Stimulated activated naive B cell treated with anti-CD40 and anti-IgM and Interleukin-4, amounts not matched to agents 10 μg/mL and 1 μg/mL and 100 μg/mL, for 72 hours (primary cell): ENCODE measurements at regions not wholly inside any gene's neighbourhood (a gene's known extent, or its start where the extent isn't known, plus 50 kb on each side); places are given as distances from the start of the nearest gene placed in this dataset.
A peak's percentile ranks its signal among the peaks of the same experiment; 100 is the strongest.
"Not testable (repeated sequence)": the region's sequence is repeated elsewhere in the genome, so short reads cannot be mapped to it uniquely, and the experiment has no call there.

Experiments used
- ATAC-seq, 2 donors: fragments of 150-1000 bp; cut with Tn5 transposase; replicated peaks; 2 replicates each; pipeline ENCODE4 v1.10.0; 2021; ENCODE audit warnings: moderate library complexity in 1 of 2
- DNase-seq: peaks from one replicate; pipeline ENCODE4 v3.0.0; 2021
- H3K27ac Mint-ChIP-seq: one replicate; pipeline ENCODE4 v1.8.0; 2022; ENCODE audit warnings: mild to moderate bottlenecking, mixed read lengths
- H3K27me3 Mint-ChIP-seq, 2 donors: one replicate each; pipeline ENCODE4 v1.8.0; 2022; ENCODE audit warnings: mixed read lengths in 2 of 2
- H3K36me3 Mint-ChIP-seq, 2 donors: one replicate each; pipeline ENCODE4 v1.8.0; 2022; ENCODE audit warnings: mixed read lengths in 2 of 2, mild to moderate bottlenecking in 1 of 2
- H3K4me1 Mint-ChIP-seq, 2 donors: one replicate each; pipeline ENCODE4 v1.8.0; 2022; ENCODE audit warnings: mixed read lengths in 2 of 2, mild to moderate bottlenecking in 1 of 2
- H3K4me3 Mint-ChIP-seq, 2 donors: one replicate each; pipeline ENCODE4 v1.8.0; 2022; ENCODE audit warnings: mild to moderate bottlenecking in 2 of 2, mixed read lengths in 2 of 2, moderate library complexity in 1 of 2
- H3K9me3 Mint-ChIP-seq, 2 donors: one replicate each; pipeline ENCODE4 v1.8.0; 2022; ENCODE audit warnings: mixed read lengths in 2 of 2, mild to moderate bottlenecking in 1 of 2

DNA sequence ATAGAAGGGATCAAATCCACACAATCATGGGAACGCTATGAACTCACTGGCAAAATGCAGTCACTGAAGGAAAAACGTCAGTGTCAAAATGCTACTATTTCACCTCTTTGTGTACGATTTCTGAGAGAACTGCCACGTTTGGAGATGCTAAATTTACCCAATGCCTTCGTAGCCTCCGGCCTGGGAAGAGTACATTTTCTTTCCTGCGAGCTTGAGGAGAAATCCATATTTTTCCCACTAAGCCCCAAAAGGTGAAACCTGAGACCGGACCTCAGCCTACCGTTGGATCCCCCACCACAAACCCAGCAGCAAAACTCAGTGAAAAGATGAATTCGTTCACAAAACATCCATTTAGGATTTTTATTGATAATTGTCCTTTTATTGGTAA, 131.7 kb downstream of the GPX5 start:
- H3K36me3 Mint-ChIP-seq: peaks cover 3 to 8% of the 10 kb centered on the region in 2 donors
- H3K4me1 Mint-ChIP-seq: peaks cover 19 to 25% of the 10 kb centered on the region in 2 donors
- H3K9me3 Mint-ChIP-seq: peaks cover 0 to 6% of the 10 kb centered on the region in 2 donors
- H3K27me3 Mint-ChIP-seq: peaks cover 55 to 64% of the 10 kb centered on the region in 2 donors
- H3K27ac Mint-ChIP-seq: peak overlapping the region; percentile 51
- ATAC-seq (no peak), DNase-seq (no peak)
- peak overlapping the region; percentile 82 to 84 for H3K4me3 Mint-ChIP-seq

DNA sequence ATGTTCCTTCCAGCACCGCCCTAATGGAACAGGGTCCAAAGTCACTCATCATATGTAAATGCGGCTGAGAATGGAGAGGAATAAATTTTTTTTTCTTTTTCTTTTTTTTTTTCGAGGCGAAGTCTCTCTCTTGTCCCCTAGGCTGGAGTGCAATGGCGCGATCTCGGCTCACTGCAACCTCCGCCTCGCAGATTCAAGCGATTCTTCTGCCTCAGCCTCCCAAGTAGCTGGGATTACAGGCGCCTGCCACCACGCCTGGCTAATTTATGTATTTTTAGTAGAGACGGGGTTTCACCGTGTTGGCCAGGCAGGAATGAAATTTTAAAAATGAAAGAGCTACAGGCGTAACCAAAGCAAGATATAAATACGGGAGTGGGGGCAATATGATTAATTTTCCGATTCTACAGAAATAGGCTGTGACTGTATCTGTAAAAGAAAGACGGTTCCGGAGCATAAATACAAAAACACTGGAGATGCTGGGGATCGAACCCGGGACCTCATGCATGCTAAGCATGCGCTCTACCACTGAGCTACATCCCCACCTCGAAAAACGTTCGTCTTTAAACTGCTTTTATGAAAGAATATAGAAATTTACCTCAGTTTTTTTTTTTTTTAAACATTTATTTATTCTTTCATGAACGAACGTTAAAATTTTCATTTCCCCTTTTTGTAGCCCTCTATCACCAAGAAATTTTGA, 132.2 kb downstream of the GPX5 start:
- Mint-ChIP-seq H3K4me3 (peak overlapping the region; percentile 82 to 84), H3K4me1 (peaks cover 19 to 25% of the 10 kb centered on the region in 2 donors), H3K9me3 (peaks cover 0 to 6% of the 10 kb centered on the region in 2 donors), H3K27ac (peak overlapping the region; percentile 99), H3K36me3 (peaks cover 3 to 8% of the 10 kb centered on the region in 2 donors), H3K27me3 (peaks cover 56 to 64% of the 10 kb centered on the region in 2 donors)
- DNase-seq: peak; percentile 35
- ATAC-seq: peak; percentile 96 to 97

DNA sequence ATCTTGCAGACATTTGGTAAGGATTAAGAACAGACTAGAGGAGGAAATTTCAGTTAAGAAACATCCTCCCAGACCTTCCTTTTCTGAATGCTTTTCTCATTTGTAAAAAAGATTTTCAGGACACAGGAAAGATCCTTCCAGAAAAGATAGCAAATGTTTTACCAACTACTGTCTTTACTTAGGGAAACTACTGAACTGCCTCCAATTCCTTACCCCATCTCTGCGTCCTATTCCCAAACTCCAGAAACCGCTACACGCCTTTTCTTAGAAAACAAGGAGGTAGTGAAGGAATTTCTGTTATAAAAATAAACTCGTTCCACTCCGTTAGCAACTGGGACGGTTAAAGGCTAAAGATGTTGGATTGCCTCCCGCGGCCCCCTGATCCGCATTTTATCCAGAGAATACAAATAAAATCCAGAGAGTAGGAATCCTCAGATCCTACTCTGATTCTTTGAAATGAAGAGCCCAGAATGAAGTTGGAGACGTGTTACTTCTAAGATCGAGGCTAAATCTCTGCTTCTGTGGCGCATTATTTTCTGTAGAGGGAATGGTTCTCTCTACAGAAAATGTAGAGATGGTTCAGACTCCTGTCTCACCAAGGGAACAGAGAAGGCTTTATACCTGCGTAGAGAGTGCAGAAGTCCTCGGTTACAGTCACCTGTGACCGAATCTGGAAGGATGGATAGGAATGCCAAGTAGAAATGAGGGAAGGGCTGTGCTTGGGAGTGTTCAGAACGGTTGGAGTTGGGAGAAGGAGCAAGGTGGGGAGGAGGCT, 133.0 kb downstream of the GPX5 start:
- H3K27ac Mint-ChIP-seq: peak overlapping the region; percentile 99
- H3K9me3 Mint-ChIP-seq: peaks cover 0 to 6% of the 10 kb centered on the region in 2 donors
- peak in 1 of 2 donors; percentile 31 for ATAC-seq
- peak overlapping the region; percentile 82 to 84 for H3K4me3 Mint-ChIP-seq
- DNase-seq: no peak
- H3K27me3 Mint-ChIP-seq: peaks cover 59 to 64% of the 10 kb centered on the region in 2 donors
- peaks cover 3 to 8% of the 10 kb centered on the region in 2 donors for H3K36me3 Mint-ChIP-seq
- H3K4me1 Mint-ChIP-seq: peaks cover 19 to 25% of the 10 kb centered on the region in 2 donors

DNA sequence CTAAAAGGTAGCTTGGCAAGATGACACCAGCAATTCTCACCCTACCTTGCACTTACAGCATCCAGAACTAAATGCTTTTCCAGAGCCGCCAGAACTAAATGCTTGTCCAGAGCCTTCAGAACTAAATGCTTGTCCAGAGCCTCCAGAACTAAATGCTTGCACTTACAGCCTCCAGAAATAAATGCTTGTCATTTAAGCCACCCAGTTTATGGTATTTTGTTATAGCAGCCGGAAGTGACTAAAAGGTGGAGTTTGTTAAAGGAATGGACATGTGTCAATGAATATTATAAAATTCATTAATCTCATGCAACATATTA, 133.5 kb downstream of the GPX5 start:
- Mint-ChIP-seq H3K4me1 (peaks cover 19 to 25% of the 10 kb centered on the region in 2 donors), H3K36me3 (peaks cover 3 to 8% of the 10 kb centered on the region in 2 donors), H3K9me3 (peaks cover 0 to 3% of the 10 kb centered on the region in 2 donors), H3K4me3 (peak overlapping the region in 1 of 2 donors; percentile 84), H3K27me3 (peaks cover 56 to 60% of the 10 kb centered on the region in 2 donors), H3K27ac (no peak overlapping the region)
- DNase-seq (no peak), ATAC-seq (no peak)

DNA sequence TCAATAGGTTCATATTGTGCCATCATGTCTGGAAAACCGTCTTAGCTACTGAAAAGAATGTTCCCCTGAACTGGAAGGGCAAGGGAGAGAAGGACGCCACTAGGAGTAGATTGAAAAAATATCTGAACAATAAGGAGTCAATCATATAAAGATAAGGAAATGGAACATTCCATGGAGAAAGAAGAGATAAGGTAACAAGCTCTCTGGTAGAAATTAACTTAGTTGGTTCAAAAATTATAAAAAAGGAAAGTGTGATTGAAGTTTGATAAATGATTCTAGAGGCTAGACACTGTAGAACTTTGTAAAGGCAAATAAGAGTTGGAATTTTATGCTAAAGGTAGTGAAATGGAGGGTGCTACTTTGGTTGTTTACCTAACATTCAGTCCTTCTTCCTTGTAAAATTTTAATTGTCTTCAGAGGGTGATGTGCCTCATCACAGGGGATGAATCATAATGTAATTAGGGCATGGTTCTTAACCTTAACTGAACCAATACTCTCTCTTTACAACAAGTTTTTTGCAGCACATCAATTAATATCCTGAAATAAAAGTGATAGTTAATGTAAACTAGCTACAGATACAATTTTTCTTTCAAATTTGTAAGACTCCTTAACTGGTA, 135.5 kb downstream of the GPX5 start:
- H3K36me3 Mint-ChIP-seq: peaks cover 3 to 8% of the 10 kb centered on the region in 2 donors
- DNase-seq (no peak), ATAC-seq (no peak)
- H3K4me3 Mint-ChIP-seq: no peak overlapping the region
- H3K27ac Mint-ChIP-seq: no peak overlapping the region
- H3K9me3 Mint-ChIP-seq: peaks cover 0 to 3% of the 10 kb centered on the region in 2 donors
- peaks cover 56 to 57% of the 10 kb centered on the region in 2 donors for H3K27me3 Mint-ChIP-seq
- peaks cover 19 to 25% of the 10 kb centered on the region in 2 donors for H3K4me1 Mint-ChIP-seq

DNA sequence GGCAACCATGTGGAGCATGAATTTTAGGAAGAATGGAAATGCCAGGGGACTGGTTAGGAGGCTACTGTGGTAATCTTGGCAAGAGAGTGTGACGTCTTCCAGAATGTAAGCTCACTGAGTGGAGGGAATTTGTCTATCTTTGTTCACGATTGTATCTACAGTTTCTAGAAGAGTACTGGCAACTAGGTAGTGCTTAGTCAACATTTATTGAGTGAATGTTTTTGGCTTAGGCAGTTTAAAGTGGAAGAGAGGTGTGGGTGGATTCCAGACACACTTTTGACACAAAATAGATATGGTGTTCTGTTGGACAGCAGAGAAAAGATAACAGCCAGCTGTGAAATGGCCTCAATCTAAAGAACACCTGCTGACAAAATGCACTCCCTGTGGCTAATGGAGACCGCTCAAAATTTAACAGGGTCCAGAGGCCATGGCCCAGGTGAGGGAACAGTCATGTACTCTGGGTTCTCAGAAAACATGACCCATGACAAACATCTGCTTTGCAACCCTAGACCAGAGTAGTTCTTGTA, 139.3 kb downstream of the GPX5 start:
- no peaks in the 10 kb centered on the region for H3K9me3 Mint-ChIP-seq
- no peaks in the 10 kb centered on the region for H3K36me3 Mint-ChIP-seq
- H3K27me3 Mint-ChIP-seq: peaks cover 33 to 36% of the 10 kb centered on the region in 2 donors
- DNase-seq (no peak), ATAC-seq (no peak)
- H3K4me3 Mint-ChIP-seq: no peak overlapping the region
- H3K4me1 Mint-ChIP-seq: no peaks in the 10 kb centered on the region
- no peak overlapping the region for H3K27ac Mint-ChIP-seq

DNA sequence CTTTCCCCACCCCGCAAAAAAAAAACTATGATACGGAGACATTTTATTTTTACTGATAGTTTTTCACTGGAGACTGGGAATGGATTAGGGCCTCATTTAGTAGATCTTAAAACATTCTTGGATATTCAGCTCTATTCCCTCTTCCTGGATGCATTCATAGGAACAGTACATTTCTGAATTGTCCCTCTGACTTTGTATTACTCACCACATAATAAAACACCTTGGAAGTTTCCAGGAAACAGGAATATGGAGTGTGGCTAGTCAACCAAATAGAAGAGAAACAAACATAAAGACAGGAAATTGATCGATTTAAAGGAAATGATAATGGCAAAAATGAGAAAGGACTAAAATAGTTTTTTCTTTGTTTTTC, 147.7 kb downstream of the GPX5 start:
- no peaks in the 10 kb centered on the region for H3K9me3 Mint-ChIP-seq
- H3K4me3 Mint-ChIP-seq: peak overlapping the region; percentile 76 to 80
- H3K4me1 Mint-ChIP-seq: peaks cover 2 to 17% of the 10 kb centered on the region in 2 donors
- DNase-seq (no peak), ATAC-seq (no peak)
- H3K36me3 Mint-ChIP-seq: peaks cover 3 to 4% of the 10 kb centered on the region in 2 donors
- H3K27me3 Mint-ChIP-seq: peaks cover 53 to 61% of the 10 kb centered on the region in 2 donors
- peak overlapping the region; percentile 96 for H3K27ac Mint-ChIP-seq

DNA sequence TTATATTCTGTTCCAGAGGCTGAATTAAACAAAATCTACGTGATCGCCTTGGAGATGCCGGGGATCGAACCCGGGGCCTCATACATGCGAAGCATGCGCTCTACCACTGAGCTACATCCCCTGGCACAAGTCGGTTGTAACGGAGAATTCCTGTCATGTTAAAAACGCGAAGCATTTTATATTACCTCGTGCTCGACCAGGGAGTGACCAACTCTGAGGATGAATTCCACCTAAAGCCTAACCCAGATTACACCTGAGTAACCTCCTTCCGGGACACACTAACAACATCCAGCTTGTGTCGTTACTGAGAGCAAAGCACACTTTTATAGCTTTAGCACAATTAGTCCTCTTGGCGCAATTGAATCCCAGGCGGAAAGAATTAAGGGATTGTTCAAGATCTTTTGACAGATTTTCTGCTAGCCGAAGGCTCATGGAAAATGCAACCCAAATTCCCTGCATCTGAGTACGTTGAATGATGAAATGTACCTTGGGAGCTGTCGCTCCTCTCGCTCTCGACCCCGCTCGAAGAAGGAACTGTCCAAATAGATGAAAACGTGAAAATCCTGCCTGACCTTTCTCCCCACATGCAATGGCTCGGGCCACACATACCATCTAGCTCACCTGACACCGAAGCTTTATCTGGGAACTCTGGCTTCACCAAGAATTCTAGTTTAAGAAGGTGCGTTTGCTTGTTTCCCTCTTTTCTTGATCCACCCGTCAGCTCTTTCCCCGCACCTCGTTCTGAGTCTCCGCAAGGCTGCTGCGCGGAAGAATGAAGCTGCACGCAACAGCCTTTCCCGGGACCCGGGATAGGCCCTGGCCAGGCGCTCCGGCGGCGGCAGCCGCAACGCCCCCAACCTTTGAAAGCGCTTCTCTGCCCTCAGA, 148.3 kb downstream of the GPX5 start:
- Mint-ChIP-seq H3K4me1 (peaks cover 2 to 17% of the 10 kb centered on the region in 2 donors), H3K27me3 (peaks cover 51 to 62% of the 10 kb centered on the region in 2 donors), H3K27ac (peak overlapping the region; percentile 96), H3K36me3 (peaks cover 3 to 4% of the 10 kb centered on the region in 2 donors), H3K9me3 (no peaks in the 10 kb centered on the region), H3K4me3 (peak overlapping the region; percentile 76 to 80)
- peak; percentile 53 to 79 for ATAC-seq
- peak; percentile 46 for DNase-seq

DNA sequence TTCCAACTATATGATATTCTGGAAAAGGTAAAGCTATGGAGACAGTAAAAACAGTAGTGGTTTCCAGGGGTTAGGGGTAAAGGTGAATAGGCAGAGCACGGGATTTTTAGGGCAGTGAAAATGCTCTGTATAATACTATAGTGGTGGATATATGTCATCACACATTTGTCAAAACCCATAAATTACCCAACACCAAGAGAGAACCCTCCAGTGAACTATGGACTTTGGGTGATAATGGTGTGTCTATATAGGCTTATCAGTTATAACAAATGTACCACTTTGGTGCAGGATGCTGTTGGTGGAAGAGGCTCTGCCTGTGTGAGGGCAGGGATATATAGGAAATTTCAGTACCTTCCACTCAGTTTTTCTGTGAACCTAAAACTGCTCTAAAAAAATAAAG, 149.9 kb downstream of the GPX5 start:
- Mint-ChIP-seq H3K9me3 (no peaks in the 10 kb centered on the region), H3K4me1 (peaks cover 2 to 17% of the 10 kb centered on the region in 2 donors), H3K36me3 (peaks cover 3 to 4% of the 10 kb centered on the region in 2 donors), H3K27ac (no peak overlapping the region), H3K27me3 (peaks cover 52 to 62% of the 10 kb centered on the region in 2 donors), H3K4me3 (no peak overlapping the region)
- no peak for ATAC-seq
- no peak for DNase-seq

DNA sequence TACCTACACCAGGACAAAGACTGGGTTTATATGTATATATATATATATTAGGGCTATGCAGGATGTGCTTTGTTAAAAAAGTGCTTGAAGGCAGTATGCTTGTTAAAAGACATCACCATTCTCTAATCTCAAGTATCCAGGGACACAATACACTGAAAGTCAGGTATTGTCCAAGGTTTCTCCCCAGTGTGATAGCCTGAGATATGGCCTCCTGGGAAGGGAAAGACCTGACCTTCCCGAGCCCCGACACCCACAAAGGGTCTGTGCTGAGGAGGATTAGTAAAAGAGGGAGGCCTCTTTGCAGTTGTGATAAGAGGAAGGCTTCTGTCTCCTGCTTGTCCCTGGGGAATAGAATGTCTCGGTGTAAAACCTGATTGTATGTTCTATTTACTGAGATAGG, 156.9 kb downstream of the GPX5 start:
- Mint-ChIP-seq H3K4me1 (no peaks in the 10 kb centered on the region), H3K36me3 (no peaks in the 10 kb centered on the region), H3K27ac (no peak overlapping the region), H3K27me3 (peaks cover 67 to 70% of the 10 kb centered on the region in 2 donors), H3K4me3 (no peak overlapping the region), H3K9me3 (no peaks in the 10 kb centered on the region)
- no peak for DNase-seq
- ATAC-seq: no peak

DNA sequence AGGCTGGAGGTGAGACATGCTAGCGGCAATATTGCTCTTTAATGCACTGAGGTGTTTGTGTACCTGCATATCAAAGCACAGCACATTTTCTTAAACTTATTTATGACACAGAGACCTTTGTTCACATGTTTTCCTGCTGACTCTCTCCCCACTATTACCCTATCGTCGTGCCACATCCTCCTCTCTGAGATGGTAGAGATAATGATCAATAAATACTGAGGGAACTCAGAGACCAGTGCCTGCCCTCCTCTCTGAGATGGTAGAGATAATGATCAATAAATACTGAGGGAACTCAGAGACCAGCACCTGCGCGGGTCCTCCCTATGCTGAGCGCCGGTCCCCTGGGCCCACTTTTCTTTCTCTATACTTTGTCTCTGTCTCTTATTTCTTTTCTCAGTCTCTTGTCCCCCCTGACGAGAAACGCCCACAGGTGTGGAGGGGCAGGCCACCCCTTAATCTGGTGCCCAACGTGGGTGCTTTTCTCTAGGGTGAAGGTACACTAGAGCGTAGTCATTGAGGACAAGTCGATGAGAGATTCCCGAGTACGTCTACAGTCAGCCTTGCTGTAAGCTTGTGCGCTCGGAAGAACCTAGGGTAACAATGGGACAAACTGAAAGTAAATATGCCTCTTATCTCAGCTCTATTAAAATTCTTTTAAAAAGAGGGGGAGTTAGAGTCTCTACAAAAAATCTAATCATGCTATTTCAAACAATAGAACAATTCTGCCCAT, 157.4 kb downstream of the GPX5 start:
- H3K4me1 Mint-ChIP-seq, H3K36me3 Mint-ChIP-seq, H3K4me3 Mint-ChIP-seq, H3K27ac Mint-ChIP-seq, DNase-seq, ATAC-seq, H3K9me3 Mint-ChIP-seq: not testable (repeated sequence)
- H3K27me3 Mint-ChIP-seq: peaks cover 72% of the 10 kb centered on the region in 2 donors

DNA sequence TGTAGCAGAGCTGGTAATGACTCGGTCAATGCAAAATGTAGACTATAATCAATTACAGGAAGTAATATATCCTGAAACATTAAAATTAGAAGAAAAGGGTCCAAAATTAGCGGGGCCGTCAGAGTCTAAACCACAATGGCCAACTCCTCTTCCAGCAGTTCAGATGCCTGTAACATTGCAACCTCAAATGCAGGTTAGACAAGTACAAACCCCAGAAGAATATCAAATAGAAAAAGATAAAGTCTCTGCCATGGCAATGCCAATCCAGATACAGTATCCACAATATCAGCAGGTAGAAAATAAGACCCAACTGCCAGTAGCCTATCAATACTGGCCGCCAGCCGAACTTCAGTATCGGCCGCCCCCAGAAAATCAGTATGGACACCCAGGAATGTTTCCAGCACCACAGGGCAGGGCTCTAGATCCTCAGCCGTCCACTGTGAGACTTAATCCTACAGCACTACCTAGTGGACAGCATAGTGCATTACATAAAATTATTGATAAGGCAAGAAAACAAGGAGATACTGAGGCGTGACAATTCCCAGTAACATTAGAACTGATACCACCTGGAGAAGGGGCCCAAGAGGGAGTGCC, 158.4 kb downstream of the GPX5 start:
- Mint-ChIP-seq H3K27ac (no peak overlapping the region), H3K36me3 (no peaks in the 10 kb centered on the region), H3K4me3 (no peak overlapping the region), H3K4me1 (peaks cover 0 to 2% of the 10 kb centered on the region in 2 donors), H3K27me3 (peaks cover 70 to 72% of the 10 kb centered on the region in 2 donors), H3K9me3 (no peaks in the 10 kb centered on the region)
- peak in 1 of 2 donors; percentile 34 for ATAC-seq
- no peak for DNase-seq

DNA sequence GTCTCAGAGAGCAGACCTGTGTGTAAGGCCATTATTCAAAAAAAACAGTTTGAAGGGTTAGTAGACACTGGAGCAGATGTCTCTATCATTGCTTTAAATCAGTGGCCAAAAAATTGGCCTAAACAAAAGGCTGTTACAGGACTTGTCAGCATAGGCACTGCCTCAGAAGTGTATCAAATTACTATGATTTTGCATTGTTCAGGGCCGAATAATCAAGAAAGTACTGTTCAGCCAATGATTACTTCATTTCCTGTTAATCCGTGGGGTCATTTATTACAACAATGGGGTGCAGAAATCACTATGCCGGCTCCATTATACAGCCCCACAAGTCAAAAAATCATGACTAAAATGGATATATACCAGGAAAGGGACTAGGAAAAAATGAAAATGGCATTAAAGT, 160.3 kb downstream of the GPX5 start:
- H3K27ac Mint-ChIP-seq, DNase-seq, H3K36me3 Mint-ChIP-seq, ATAC-seq, H3K9me3 Mint-ChIP-seq, H3K4me3 Mint-ChIP-seq, H3K4me1 Mint-ChIP-seq: not testable (repeated sequence)
- peaks cover 71 to 74% of the 10 kb centered on the region in 2 donors for H3K27me3 Mint-ChIP-seq
